22Rv1 (cell line): ENCODE measurements at regions not wholly inside any gene's neighbourhood (a gene's known extent, or its start where the extent isn't known, plus 50 kb on each side); places are given as distances from the start of the nearest gene placed in this dataset.

ENCODE experiments used
- H3K27ac ChIP-seq: fragments of 450-650 bp; 2 replicates; pipeline ENCODE4 v1.5.1; 2017
- ZFX ChIP-seq: fragments of 450-650 bp; IDR thresholded peaks from 2 replicates; pipeline ENCODE4 v1.6.1; 2017; ENCODE audit warnings: antibody characterized with exemption, borderline replicate concordance
- TF ChIP-seq, protein P1 (sequence below): fragments of 450-650 bp; IDR thresholded peaks from 2 replicates; pipeline ENCODE4 v1.5.1; 2017; ENCODE audit warnings: mild to moderate bottlenecking

- no peak overlapping the region for H3K27ac ChIP-seq
- TF ChIP-seq, protein P1, sequence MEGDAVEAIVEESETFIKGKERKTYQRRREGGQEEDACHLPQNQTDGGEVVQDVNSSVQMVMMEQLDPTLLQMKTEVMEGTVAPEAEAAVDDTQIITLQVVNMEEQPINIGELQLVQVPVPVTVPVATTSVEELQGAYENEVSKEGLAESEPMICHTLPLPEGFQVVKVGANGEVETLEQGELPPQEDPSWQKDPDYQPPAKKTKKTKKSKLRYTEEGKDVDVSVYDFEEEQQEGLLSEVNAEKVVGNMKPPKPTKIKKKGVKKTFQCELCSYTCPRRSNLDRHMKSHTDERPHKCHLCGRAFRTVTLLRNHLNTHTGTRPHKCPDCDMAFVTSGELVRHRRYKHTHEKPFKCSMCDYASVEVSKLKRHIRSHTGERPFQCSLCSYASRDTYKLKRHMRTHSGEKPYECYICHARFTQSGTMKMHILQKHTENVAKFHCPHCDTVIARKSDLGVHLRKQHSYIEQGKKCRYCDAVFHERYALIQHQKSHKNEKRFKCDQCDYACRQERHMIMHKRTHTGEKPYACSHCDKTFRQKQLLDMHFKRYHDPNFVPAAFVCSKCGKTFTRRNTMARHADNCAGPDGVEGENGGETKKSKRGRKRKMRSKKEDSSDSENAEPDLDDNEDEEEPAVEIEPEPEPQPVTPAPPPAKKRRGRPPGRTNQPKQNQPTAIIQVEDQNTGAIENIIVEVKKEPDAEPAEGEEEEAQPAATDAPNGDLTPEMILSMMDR = no peak
- TF ChIP-seq ZFX = no peak
Observed at GRCh38 chr6:76347539-76347938, 275.1 kb upstream of the IMPG1 start.

GRCh38 chr6:76342611-76343160 is 270.2 kb upstream of the IMPG1 start:
- no peak for TF ChIP-seq ZFX
- TF ChIP-seq, protein P1 = no peak
- no peak overlapping the region for H3K27ac ChIP-seq

- no peak overlapping the region for H3K27ac ChIP-seq
- no peak for TF ChIP-seq ZFX
- TF ChIP-seq, protein P1 = no peak
Observed at GRCh38 chr6:76330031-76330430, 257.6 kb upstream of the IMPG1 start.

- no peak overlapping the region for H3K27ac ChIP-seq
- TF ChIP-seq ZFX = no peak
- TF ChIP-seq, protein P1 = no peak
Observed at GRCh38 chr6:76326871-76327270, 254.4 kb upstream of the IMPG1 start.
